ENCODE measurements at regions not wholly inside any gene's neighbourhood (a gene's known extent, or its start where the extent isn't known, plus 50 kb on each side); places are given as distances from the start of the nearest gene placed in this dataset.
"Not testable (repeated sequence)": the region's sequence is repeated elsewhere in the genome, so short reads cannot be mapped to it uniquely, and the experiment has no call there.

GRCh38 chr5:1731855-1732237, 67.8 kb downstream of the MRPL36 start:
- not testable (repeated sequence) for DNase-seq (ENCODE audit: insufficient read length, low spot score); FAIRE-seq

GRCh38 chr5:1731091-1731639, 68.5 kb downstream of the MRPL36 start:
- no peak for DNase-seq (ENCODE audit: insufficient read length, low spot score)
- FAIRE-seq = no peak

- FAIRE-seq (no peak), DNase-seq (ENCODE audit: insufficient read length, low spot score) (no peak)
Measured at GRCh38 chr5:1730487-1730847, 69.2 kb downstream of the MRPL36 start.

GRCh38 chr5:1729641-1730486, 69.8 kb downstream of the MRPL36 start:
- DNase-seq (ENCODE audit: insufficient read length, low spot score) (no peak), FAIRE-seq (no peak)

DNA sequence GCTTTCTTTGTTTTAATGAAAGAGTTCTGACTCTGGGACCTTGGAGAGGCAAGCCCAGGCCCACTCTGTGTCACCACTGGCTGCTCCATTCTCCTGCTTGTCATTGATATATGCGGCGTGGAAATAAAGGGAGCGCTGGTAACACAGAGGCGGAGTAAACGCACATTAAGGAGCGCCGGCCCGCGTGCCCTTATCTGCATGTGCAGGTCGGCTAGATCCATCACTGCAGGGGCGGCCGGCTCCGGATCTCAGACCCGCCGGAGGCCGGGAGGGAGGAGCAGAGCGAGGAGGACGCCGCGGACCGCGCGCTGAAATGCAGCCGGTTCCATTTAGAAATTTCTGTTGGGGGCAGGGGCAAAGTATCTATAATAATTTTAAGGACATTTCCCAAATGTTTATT, 70.8 kb downstream of the MRPL36 start:
- no peak for FAIRE-seq

DNA sequence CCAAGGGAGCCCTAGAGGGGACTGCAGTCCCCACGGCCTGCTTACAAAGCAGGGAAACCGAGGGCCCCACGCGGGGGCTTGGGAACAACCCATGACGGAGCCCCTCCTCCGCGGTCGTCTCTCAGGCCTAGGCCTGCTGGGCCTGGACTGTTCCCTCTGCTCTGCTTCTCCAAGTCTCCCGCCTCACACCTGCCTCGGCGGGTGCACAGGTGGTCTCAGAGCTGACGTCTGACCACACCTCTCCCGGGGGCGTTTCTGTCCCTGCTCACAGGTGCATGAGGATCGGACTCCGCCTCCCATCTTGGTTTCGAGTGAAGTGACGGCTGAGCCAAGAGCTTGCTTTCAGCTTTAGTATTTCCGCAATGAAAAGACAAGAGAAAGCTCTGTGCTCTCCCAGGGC, 72.1 kb downstream of the MRPL36 start:
- DNase-seq (ENCODE audit: insufficient read length, low spot score) (no peak), FAIRE-seq (no peak)

More for the DNA sequence above, 70.8 kb downstream of the MRPL36 start:
- DNase-seq (ENCODE audit: insufficient read length, low spot score) = no peak

GRCh38 chr5:1726956-1727355, 72.7 kb downstream of the MRPL36 start:
- DNase-seq (ENCODE audit: insufficient read length, low spot score) = no peak
- no peak for FAIRE-seq

DNA sequence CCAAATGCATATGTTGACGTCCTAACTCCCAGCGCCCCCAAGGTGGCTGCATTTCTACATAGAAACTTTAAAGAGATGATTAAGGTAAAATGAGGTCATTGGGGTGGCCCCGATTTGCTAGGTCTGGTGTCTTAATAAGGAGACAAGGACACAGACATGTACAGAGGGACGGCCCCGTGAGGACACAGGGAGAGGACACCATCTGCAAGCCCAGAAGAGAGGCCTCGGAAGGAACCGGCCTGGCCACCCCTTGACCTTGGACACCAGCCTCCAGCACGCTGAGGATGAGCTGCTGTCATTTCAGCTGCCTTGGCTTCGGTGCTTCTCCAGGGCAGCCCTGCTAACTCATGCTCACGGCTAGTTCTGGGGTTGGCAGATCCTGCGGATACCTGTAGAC, 73.2 kb downstream of the MRPL36 start:
- no peak for FAIRE-seq
- DNase-seq (ENCODE audit: insufficient read length, low spot score) = no peak

GRCh38 chr5:1725641-1726468, 73.8 kb downstream of the MRPL36 start:
- FAIRE-seq (no peak), DNase-seq (ENCODE audit: insufficient read length, low spot score) (no peak)

DNA sequence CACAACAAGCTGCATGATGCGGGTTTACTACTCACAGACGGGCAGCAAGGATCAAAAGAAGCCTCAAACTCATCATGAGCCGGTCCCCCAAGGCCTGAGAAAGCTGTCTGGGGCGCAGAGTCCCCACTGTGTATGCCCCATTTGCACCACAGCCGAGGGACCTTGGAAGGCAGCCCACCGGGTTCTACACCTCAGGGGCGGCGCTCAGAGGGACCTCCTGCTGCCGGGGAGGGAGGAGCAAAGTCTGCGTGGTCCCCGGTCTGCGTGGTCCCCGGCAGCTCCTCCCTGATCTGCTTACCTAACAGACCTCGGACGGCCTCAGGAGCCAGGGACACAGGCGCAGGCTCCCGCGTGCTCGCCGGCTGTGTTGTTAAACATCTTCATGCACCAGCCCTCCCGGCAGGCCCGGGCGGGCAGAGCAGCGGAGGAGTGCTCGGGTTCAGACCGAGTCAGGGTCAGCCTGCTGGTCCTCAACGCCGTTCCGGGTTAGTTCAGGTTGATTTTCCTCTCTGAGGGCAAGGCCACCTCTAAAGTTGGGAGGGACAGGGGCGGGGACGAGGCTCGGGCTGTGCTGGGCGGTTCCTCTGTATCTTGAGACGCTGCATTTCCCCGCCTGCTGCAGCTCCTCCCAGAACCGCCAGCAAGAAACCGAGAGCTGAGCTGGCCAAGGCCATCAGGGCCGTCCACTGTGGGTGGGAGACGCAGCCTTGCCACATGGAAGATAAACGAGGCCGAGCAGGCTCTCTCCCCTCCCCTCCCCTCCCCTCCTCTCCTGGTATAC, 74.6 kb downstream of the MRPL36 start:
- FAIRE-seq (no peak), DNase-seq (ENCODE audit: insufficient read length, low spot score) (no peak)

DNA sequence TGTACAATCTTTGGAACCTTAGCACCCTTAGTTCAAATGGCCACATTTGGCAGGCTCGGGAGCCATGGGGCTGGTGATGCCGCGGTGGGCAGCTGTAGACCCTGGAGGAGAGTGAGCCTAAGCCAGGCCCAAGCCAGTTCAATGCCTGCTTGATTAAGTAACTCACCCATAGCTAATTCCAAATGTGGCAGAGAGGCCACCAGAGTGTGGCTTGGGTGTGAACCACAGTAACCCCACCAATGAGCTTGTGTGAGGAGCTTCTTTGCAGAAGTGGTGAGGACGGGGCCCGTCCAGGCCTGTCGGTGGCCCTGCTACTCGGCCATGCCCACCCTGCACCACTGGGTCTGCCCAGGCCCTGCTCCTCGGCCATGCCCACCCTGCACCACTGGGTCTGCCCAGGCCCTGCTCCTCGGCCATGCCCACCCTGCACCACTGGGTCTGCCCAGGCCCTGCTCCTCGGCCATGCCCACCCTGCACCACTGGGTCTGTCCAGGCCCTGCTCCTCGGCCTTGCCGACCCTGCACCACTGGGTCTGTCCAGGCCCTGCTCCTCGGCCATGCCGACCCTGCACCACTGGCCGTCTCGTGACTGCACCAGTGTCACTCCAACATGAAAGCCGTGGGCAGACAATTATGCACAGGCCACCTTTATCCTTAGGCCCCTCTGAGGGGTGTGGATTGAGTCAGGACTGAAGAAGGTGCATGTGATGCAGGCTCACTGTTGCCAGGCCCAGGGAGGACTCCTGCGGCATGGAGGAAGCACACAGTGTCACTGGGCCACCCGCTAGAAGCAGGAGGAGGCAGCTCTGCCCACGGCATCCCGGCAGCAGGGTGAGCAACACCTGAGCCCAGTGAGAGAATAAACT, 75.4 kb downstream of the MRPL36 start:
- DNase-seq (ENCODE audit: insufficient read length, low spot score) (no peak), FAIRE-seq (no peak)

DNA sequence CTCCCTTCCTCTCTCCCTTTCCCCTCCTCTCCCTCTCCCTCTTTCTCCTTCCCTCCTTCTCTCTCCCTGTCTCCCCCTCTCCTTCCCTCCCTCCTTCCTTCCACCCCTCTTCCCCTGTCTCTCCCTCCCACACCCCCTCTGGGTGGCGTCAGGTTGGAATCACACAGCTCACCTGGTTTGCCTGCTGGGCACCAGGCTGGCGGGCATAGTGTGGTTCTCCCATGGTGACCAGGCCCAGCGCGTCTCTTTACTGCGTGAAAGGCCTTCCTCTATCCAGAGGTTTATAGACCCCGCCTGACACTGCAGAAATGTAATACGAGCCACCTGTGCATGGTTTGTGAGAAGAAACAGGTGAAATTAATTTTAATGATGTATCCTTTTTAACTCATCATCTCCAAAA, 76.2 kb downstream of the MRPL36 start:
- DNase-seq (ENCODE audit: insufficient read length, low spot score) = no peak
- no peak for FAIRE-seq

DNA sequence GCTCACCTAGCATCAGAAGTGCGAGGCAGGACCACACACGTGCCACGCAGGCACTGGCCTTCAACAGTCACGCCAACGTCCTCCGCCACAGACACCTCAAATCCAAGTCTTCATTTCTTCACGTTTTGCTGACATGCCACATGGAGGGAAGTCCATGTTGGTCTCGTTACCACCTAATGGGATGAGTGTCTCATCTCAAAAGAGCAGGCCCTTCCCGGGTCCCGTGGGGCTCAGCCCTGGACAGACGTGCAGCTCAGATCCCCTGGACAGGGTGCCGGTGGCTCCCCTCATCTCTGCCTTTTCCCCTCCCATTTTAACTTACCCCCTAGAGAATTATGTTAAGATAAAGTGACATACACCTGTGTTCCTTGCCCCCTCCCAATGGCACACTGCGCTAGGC, 76.8 kb downstream of the MRPL36 start:
- FAIRE-seq (no peak), DNase-seq (ENCODE audit: insufficient read length, low spot score) (no peak)

DNA sequence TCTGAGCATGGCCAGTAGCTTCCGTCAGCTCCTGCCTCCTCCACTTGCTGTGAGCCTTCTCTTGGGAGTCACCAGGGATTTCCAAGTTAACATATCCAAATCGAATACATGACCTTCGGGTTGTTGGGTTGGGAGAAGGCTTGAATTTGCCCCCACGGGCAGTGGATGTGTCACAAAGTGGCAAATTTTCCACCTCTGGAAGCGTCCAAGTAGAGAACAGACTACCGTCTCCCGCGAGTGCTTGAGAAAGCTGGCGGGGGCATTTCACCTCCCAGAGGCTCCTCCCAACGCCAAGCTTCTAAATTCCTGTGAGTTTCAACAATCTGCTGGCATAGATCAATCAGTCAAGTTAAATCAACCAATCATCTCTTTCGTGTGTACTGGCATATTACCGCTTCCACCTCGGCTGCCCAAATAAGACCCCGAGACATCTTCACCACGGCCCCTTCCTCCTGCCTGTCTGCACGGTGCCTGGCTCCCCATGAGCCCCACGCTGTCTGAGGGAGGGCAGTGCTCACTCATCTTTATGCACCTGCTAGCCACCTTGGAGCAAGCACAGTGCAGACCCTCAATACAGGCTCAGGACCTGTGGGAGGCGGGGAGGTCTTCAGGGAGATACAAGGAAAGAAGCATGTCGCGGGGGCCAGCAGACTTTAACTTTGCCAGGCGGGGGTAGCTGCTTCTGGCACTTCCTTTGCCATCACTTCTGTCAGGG, 79.1 kb downstream of the MRPL36 start:
- FAIRE-seq = no peak
- no peak for DNase-seq (ENCODE audit: insufficient read length, low spot score)

DNA sequence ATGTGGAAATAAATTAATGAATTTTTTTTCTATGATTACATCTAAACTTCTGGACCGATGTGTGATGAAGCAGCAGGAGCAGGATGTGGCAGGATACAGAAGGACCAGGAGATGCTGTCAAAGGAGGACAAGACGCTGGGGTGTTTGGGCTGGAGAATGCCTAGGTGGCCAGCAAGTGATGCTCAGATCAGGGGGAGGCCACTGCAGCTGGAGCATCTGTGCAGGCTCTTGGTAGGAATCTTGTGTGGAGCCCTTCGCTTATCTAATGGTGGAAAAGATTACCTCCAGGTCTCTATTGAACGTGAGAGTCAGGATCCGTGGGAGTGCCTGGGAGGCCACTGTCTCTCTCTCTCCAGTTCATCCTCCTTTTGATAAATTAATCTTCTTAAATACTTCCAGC, 79.8 kb downstream of the MRPL36 start:
- no peak for FAIRE-seq
- DNase-seq (ENCODE audit: insufficient read length, low spot score) = no peak

DNA sequence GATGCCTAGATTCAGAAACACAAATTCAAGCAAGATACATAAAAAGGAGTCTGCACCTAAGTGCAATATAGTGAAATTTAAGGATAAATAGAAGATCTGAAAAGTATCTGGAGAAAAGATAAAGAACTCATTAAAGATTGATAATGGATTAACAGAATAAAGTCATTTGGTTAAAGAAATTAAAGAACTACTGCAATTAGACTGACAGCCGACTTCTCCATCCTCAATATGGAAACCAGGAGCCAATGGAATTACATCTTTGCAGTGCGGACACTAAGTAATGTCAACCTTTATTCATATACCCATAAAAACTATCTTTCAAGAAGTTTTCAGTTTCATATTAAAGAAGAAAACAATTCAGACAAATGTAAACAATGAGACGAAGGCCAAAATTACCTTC, 81.0 kb downstream of the MRPL36 start:
- DNase-seq (ENCODE audit: insufficient read length, low spot score) (no peak), FAIRE-seq (no peak)

DNA sequence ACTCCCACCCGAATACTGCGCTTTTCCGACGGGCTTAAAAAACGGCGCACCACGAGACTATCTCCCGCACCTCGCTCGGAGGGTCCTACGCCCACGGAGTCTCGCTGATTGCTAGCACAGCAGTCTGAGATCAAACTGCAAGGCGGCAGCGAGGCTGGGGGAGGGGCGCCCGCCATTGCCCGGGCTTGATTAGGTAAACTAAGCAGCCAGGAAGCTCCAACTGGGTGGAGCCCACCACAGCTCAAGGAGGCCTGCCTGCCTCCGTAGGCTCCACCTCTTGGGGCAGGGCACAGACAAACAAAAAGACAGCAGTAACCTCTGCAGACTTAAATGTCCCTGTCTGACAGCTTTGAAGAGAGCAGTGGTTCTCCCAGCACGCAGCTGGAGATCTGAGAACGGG, 89.5 kb downstream of the MRPL36 start:
- not testable (repeated sequence) for FAIRE-seq; DNase-seq (ENCODE audit: insufficient read length, low spot score)

- DNase-seq (ENCODE audit: insufficient read length, low spot score) (no peak), FAIRE-seq (no peak)
Measured at GRCh38 chr5:1709171-1709803, 90.3 kb downstream of the MRPL36 start.

DNA sequence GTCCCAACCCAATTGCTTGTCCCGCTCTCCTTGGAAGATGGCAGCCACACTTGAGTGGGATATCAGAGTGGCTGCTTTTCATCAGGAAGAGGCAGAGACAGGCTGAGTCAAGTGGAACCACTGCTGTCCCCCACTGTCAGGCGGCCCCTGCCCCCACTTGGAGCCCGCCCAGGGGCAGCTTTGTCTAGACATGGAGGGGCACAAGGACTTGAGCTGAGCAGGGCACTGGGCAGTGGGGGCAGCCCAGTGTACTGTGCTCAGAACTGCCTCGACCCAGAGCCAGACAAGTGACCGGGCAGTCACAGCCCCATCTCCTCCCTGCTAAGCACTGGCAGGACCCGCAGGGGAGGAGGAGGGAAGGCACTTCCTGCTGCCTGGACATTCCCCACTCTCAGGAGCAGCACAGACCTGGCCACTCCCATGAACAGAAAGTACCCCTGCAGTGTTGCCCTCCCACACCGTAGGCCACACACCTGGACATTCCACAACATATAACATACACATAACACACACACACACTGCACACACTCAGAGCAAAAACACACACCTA, 91.0 kb downstream of the MRPL36 start:
- DNase-seq (ENCODE audit: insufficient read length, low spot score) (no peak), FAIRE-seq (no peak)

Measured in HTR-8/SVneo (cell line).